GM18511 (cell line): ENCODE measurements at regions not wholly inside any gene's neighbourhood (a gene's known extent, or its start where the extent isn't known, plus 50 kb on each side); places are given as distances from the start of the nearest gene placed in this dataset.
"Not testable (repeated sequence)": the region's sequence is repeated elsewhere in the genome, so short reads cannot be mapped to it uniquely, and the experiment has no call there.

ENCODE experiments used
- ATAC-seq: cut with Tn5 transposase; IDR thresholded peaks from one replicate; pipeline ENCODE4 v1.9.1; 2021; ENCODE audit warnings: mild to moderate bottlenecking, moderate library complexity; ENCODE audit not compliant: unreplicated experiment

- ATAC-seq, result no peak
Observed at GRCh38 chr6:168369786-168370185, 50.2 kb upstream of the DACT2 start.

GRCh38 chr6:168370310-168370991, 50.9 kb upstream of the DACT2 start:
- ATAC-seq, result peak; percentile 59

GRCh38 chr6:168371185-168371584, 51.6 kb upstream of the DACT2 start:
- no peak for ATAC-seq

GRCh38 chr6:168371618-168371980, 52.0 kb upstream of the DACT2 start:
- ATAC-seq, result no peak

- ATAC-seq, result no peak
Observed at GRCh38 chr6:168371981-168372711, 52.6 kb upstream of the DACT2 start.

GRCh38 chr6:168372889-168373288, 53.3 kb upstream of the DACT2 start:
- no peak for ATAC-seq

- no peak for ATAC-seq
Observed at GRCh38 chr6:168373389-168373788, 53.8 kb upstream of the DACT2 start.

GRCh38 chr6:168374051-168374502, 54.5 kb upstream of the DACT2 start:
- no peak for ATAC-seq

- no peak for ATAC-seq
Observed at GRCh38 chr6:168374541-168375071, 55.0 kb upstream of the DACT2 start.

GRCh38 chr6:168376120-168376519, 56.5 kb upstream of the DACT2 start:
- ATAC-seq, result no peak

- no peak for ATAC-seq
Observed at GRCh38 chr6:168376811-168377483, 57.4 kb upstream of the DACT2 start.

GRCh38 chr6:168377484-168377855, 57.9 kb upstream of the DACT2 start:
- ATAC-seq, result no peak

- ATAC-seq, result no peak
Observed at GRCh38 chr6:168377856-168378832, 58.6 kb upstream of the DACT2 start.

- ATAC-seq, result not testable (repeated sequence)
Observed at GRCh38 chr6:168379579-168379978, 60.0 kb upstream of the DACT2 start.

GRCh38 chr6:168380166-168380955, 60.6 kb upstream of the SMOC2 start:
- ATAC-seq, result not testable (repeated sequence)

GRCh38 chr6:168380956-168381605, 59.9 kb upstream of the SMOC2 start:
- no peak for ATAC-seq

- no peak for ATAC-seq
Observed at GRCh38 chr6:168381726-168382458, 59.1 kb upstream of the SMOC2 start.

- ATAC-seq, result no peak
Observed at GRCh38 chr6:168383062-168383854, 57.7 kb upstream of the SMOC2 start.
